BE2C (cell line): ENCODE measurements at regions not wholly inside any gene's neighbourhood (a gene's known extent, or its start where the extent isn't known, plus 50 kb on each side); places are given as distances from the start of the nearest gene placed in this dataset.
"Not testable (repeated sequence)": the region's sequence is repeated elsewhere in the genome, so short reads cannot be mapped to it uniquely, and the experiment has no call there.

ENCODE experiments used
- DNase-seq: peaks from one replicate; pipeline ENCODE4 v3.0.0-alpha.2; 2020
- H3K27me3 ChIP-seq: fragments of 250-450 bp; sonication (Bioruptor Pico); 2 replicates; pipeline ENCODE4 v1.5.1; 2020; ENCODE audit warnings: mild to moderate bottlenecking
- H3K36me3 ChIP-seq: fragments of 250-450 bp; sonication (Bioruptor Pico); 2 replicates; pipeline ENCODE4 v1.5.1; 2020; ENCODE audit warnings: mild to moderate bottlenecking
- H3K4me1 ChIP-seq: fragments of 250-450 bp; sonication (Bioruptor Pico); 2 replicates; pipeline ENCODE4 v1.5.1; 2020
- H3K4me3 ChIP-seq: 2 replicates; pipeline ENCODE4 v1.5.1; 2011; ENCODE audit warnings: low read depth, low read length
- H3K9me3 ChIP-seq: fragments of 250-450 bp; sonication (Bioruptor Pico); 2 replicates; pipeline ENCODE4 v1.5.1; 2020
- CTCF ChIP-seq: IDR thresholded peaks from 2 replicates; pipeline ENCODE4 v1.5.1; 2012; ENCODE audit warnings: mild to moderate bottlenecking, low read depth, low read length

DNA sequence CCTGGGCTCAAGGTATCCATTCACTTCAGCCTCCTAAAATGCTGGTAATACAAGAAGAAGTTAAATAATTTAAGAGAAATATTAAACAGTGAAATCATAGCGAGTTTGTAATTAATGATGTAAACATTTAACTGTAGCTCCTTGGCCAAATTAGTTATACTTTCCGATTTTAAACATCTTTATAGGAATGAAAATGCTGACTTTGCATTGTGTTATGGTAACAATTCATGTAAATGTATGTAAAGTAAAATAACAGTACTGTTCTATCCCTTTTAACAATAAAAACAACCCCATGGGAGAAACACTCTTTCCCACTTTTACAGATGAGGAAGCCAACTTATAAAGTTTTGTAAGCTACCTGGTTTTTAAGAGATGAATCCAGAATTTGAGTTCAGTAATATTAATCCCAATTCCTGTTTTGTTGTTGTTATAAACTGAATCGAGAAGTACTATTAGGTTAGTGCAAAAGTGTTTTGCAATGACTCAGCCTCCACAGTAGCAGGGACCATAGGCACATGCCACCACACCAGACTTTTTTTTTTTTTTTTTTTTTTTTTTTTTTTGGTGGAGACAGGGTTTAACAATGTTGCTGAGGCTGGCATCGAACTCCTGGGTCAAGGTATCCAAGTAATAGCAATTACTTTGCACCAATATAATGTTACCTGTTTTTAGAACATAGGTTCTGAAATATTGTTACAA lies 1360.4 kb downstream of the BRINP3 start:
- Histone ChIP-seq H3K4me1 (no peaks in the 10 kb centered on the region; the same call in 1 of the 2 replicates), H3K4me3 (no peak overlapping the region), H3K9me3 (no peaks in the 10 kb centered on the region; the same call in 1 of the 2 replicates), H3K27me3 (no peaks in the 10 kb centered on the region), H3K36me3 (no peaks in the 10 kb centered on the region)
- no peak for TF ChIP-seq CTCF
- DNase-seq = no peak

DNA sequence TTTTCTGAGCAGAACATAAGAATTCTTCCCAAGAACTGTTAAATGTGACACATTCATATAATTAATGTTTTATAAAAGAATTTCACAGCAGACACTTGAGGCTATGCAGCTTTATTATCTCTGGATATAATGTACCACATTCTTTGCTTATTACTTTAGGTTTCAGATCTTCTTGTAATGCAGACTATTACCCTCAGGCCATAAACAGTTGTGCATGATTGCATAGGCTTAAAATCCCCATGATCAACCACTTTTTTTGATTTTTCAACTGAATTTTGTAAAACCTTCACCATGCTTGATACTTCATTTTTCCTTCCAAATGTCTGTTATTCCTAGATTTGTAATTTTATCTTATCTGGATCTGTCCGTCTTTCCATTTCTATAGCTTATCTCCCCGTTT lies 1355.7 kb downstream of the BRINP3 start:
- Histone ChIP-seq H3K4me3 (no peak overlapping the region), H3K36me3 (no peaks in the 10 kb centered on the region), H3K4me1 (no peaks in the 10 kb centered on the region; the same call in 1 of the 2 replicates), H3K27me3 (no peaks in the 10 kb centered on the region), H3K9me3 (no peaks in the 10 kb centered on the region; the same call in 1 of the 2 replicates)
- no peak for DNase-seq
- TF ChIP-seq CTCF = no peak

- H3K9me3 ChIP-seq = no peaks in the 10 kb centered on the region
- no peak overlapping the region for H3K4me3 ChIP-seq
- no peaks in the 10 kb centered on the region for H3K36me3 ChIP-seq
- no peak for DNase-seq
- TF ChIP-seq CTCF = no peak
- H3K4me1 ChIP-seq = no peaks in the 10 kb centered on the region
- no peaks in the 10 kb centered on the region for H3K27me3 ChIP-seq
Measured at GRCh38 chr1:189125694-189126093, 1352.0 kb downstream of the BRINP3 start.

DNA sequence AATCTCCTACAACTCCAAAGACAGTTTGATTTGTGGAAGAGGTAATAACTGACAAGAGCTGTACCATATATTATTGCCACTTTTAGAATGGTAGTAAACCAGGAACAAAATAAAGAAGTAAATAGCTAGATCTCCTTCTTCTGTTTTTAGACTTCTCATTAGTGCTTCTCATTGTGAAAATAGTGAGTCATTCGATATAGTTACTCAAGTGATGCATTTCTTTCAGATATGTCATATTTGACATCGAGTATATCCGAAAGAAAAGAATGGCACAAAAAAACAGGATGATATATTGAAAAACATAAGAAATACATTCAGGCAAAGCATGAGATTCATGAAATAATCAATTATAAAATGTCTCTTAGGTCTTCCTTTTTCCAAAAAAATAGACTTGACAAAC lies 1346.1 kb downstream of the BRINP3 start:
- DNase-seq = no peak
- H3K9me3 ChIP-seq = no peaks in the 10 kb centered on the region
- no peaks in the 10 kb centered on the region for H3K36me3 ChIP-seq
- TF ChIP-seq CTCF = no peak
- H3K27me3 ChIP-seq = no peaks in the 10 kb centered on the region
- H3K4me1 ChIP-seq = no peaks in the 10 kb centered on the region
- no peak overlapping the region for H3K4me3 ChIP-seq

DNA sequence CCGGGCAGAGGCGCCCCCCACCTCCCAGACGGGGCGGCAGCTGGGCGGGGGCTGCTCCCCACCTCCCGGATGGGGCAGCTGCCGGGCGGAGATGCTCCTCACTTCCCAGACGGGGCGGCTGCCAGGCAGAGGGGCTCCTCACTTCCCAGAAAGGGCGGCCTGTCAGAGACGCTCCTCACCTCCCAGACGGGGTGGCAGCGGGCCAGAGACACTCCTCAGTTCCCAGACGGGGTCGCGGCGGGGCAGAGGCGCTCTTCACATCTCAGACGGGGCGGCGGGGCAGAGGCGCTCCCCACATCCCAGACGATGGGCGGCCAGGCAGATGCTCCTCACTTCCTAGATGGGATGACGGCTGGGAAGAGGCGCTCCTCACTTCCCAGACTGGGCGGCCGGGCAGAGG lies 1337.9 kb downstream of the BRINP3 start:
- DNase-seq, H3K27me3 ChIP-seq, H3K9me3 ChIP-seq, H3K36me3 ChIP-seq, H3K4me1 ChIP-seq, H3K4me3 ChIP-seq: not testable (repeated sequence)

DNA sequence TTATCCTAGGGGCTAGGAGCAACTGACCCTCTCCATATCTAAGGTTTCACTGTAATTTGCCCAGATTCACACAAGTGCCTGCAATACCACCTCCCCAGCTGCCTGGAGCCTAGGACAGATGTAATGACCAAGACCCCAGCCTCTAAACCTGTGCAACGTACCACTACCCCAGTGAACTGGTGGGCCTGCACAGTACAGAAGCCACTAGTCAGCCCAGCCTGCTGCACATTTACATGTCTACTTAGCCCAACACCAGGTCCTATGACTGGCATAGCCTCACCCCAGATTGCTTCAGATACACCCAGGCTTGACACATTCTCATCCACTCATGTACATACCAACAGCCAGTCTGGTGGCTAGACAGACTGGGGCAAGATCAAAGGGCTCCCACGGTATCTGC lies 1336.6 kb downstream of the BRINP3 start:
- Histone ChIP-seq H3K27me3 (no peaks in the 10 kb centered on the region), H3K36me3 (no peaks in the 10 kb centered on the region), H3K4me3 (no peak overlapping the region), H3K4me1 (no peaks in the 10 kb centered on the region), H3K9me3 (no peaks in the 10 kb centered on the region)
- no peak for TF ChIP-seq CTCF
- no peak for DNase-seq
